Stimulated activated memory B cell treated with anti-CD40 and anti-IgM and Interleukin-4, amounts not matched to agents 10 μg/mL and 1 μg/mL and 100 μg/mL, for 72 hours (primary cell): ENCODE measurements at regions not wholly inside any gene's neighbourhood (a gene's known extent, or its start where the extent isn't known, plus 50 kb on each side); places are given as distances from the start of the nearest gene placed in this dataset.

Experiments used
- ATAC-seq: fragments of 150-1000 bp; cut with Tn5 transposase; 2 replicates; pipeline ENCODE4 v1.10.0; 2021
- H3K27ac Mint-ChIP-seq: one replicate; pipeline ENCODE4 v1.8.0; 2022; ENCODE audit warnings: mild to moderate bottlenecking, mixed read lengths
- H3K27me3 Mint-ChIP-seq: one replicate; pipeline ENCODE4 v1.8.0; 2022; ENCODE audit warnings: mixed read lengths
- H3K36me3 Mint-ChIP-seq: one replicate; pipeline ENCODE4 v1.8.0; 2022; ENCODE audit warnings: mixed read lengths
- H3K4me1 Mint-ChIP-seq: one replicate; pipeline ENCODE4 v1.8.0; 2022; ENCODE audit warnings: mixed read lengths
- H3K4me3 Mint-ChIP-seq: one replicate; pipeline ENCODE4 v1.8.0; 2022; ENCODE audit warnings: mild to moderate bottlenecking, moderate library complexity, mixed read lengths
- H3K9me3 Mint-ChIP-seq: one replicate; pipeline ENCODE4 v1.8.0; 2022; ENCODE audit warnings: mixed read lengths

- no peak for ATAC-seq
- H3K4me1 Mint-ChIP-seq: no peaks in the 10 kb centered on the region
- no peaks in the 10 kb centered on the region for H3K27me3 Mint-ChIP-seq
- H3K4me3 Mint-ChIP-seq: no peak overlapping the region
- H3K27ac Mint-ChIP-seq: no peak overlapping the region
- H3K9me3 Mint-ChIP-seq: peaks cover 8% of the 10 kb centered on the region
- H3K36me3 Mint-ChIP-seq: no peaks in the 10 kb centered on the region
Measured at GRCh38 chr1:217193151-217193550, 437.7 kb downstream of the GPATCH2 start.

- Mint-ChIP-seq H3K27me3 (no peaks in the 10 kb centered on the region), H3K4me3 (no peak overlapping the region), H3K36me3 (no peaks in the 10 kb centered on the region), H3K4me1 (no peaks in the 10 kb centered on the region), H3K9me3 (peaks cover 9% of the 10 kb centered on the region), H3K27ac (no peak overlapping the region)
- no peak for ATAC-seq
Measured at GRCh38 chr1:217191441-217191840, 439.4 kb downstream of the GPATCH2 start.

GRCh38 chr1:217190359-217190758 lies 440.5 kb downstream of the GPATCH2 start:
- no peak for ATAC-seq
- Mint-ChIP-seq H3K4me3 (no peak overlapping the region), H3K9me3 (peaks cover 8% of the 10 kb centered on the region), H3K36me3 (no peaks in the 10 kb centered on the region), H3K27me3 (no peaks in the 10 kb centered on the region), H3K4me1 (no peaks in the 10 kb centered on the region), H3K27ac (no peak overlapping the region)

- Mint-ChIP-seq H3K9me3 (peaks cover 8% of the 10 kb centered on the region), H3K36me3 (no peaks in the 10 kb centered on the region), H3K27me3 (no peaks in the 10 kb centered on the region), H3K4me3 (no peak overlapping the region), H3K4me1 (no peaks in the 10 kb centered on the region), H3K27ac (no peak overlapping the region)
- no peak for ATAC-seq
Measured at GRCh38 chr1:217189362-217189761, 441.5 kb downstream of the GPATCH2 start.

GRCh38 chr1:217188280-217189237 lies 442.3 kb downstream of the GPATCH2 start:
- Mint-ChIP-seq H3K4me1 (no peaks in the 10 kb centered on the region), H3K27me3 (no peaks in the 10 kb centered on the region), H3K36me3 (no peaks in the 10 kb centered on the region), H3K27ac (no peak overlapping the region), H3K9me3 (peaks cover 8% of the 10 kb centered on the region), H3K4me3 (no peak overlapping the region)
- no peak for ATAC-seq

- no peaks in the 10 kb centered on the region for H3K4me1 Mint-ChIP-seq
- no peak for ATAC-seq
- no peak overlapping the region for H3K27ac Mint-ChIP-seq
- H3K4me3 Mint-ChIP-seq: no peak overlapping the region
- H3K36me3 Mint-ChIP-seq: no peaks in the 10 kb centered on the region
- H3K27me3 Mint-ChIP-seq: no peaks in the 10 kb centered on the region
- peaks cover 8% of the 10 kb centered on the region for H3K9me3 Mint-ChIP-seq
Measured at GRCh38 chr1:217186664-217187063, 444.2 kb downstream of the GPATCH2 start.

- no peak overlapping the region for H3K4me3 Mint-ChIP-seq
- no peaks in the 10 kb centered on the region for H3K36me3 Mint-ChIP-seq
- no peak for ATAC-seq
- H3K4me1 Mint-ChIP-seq: no peaks in the 10 kb centered on the region
- H3K27ac Mint-ChIP-seq: no peak overlapping the region
- no peaks in the 10 kb centered on the region for H3K27me3 Mint-ChIP-seq
- H3K9me3 Mint-ChIP-seq: peaks cover 4% of the 10 kb centered on the region
Measured at GRCh38 chr1:217184854-217185253, 446.0 kb downstream of the GPATCH2 start.

GRCh38 chr1:217182992-217183391 lies 447.9 kb downstream of the GPATCH2 start:
- H3K4me3 Mint-ChIP-seq: no peak overlapping the region
- H3K27me3 Mint-ChIP-seq: no peaks in the 10 kb centered on the region
- no peak overlapping the region for H3K27ac Mint-ChIP-seq
- no peak for ATAC-seq
- H3K4me1 Mint-ChIP-seq: no peaks in the 10 kb centered on the region
- H3K9me3 Mint-ChIP-seq: peaks cover 4% of the 10 kb centered on the region
- H3K36me3 Mint-ChIP-seq: no peaks in the 10 kb centered on the region

- H3K27ac Mint-ChIP-seq: no peak overlapping the region
- H3K9me3 Mint-ChIP-seq: no peaks in the 10 kb centered on the region
- ATAC-seq: no peak
- H3K27me3 Mint-ChIP-seq: no peaks in the 10 kb centered on the region
- no peaks in the 10 kb centered on the region for H3K36me3 Mint-ChIP-seq
- H3K4me3 Mint-ChIP-seq: no peak overlapping the region
- H3K4me1 Mint-ChIP-seq: no peaks in the 10 kb centered on the region
Measured at GRCh38 chr1:217181756-217182155, 449.1 kb downstream of the GPATCH2 start.

- Mint-ChIP-seq H3K4me1 (no peaks in the 10 kb centered on the region), H3K36me3 (no peaks in the 10 kb centered on the region), H3K27ac (no peak overlapping the region), H3K9me3 (no peaks in the 10 kb centered on the region), H3K4me3 (no peak overlapping the region), H3K27me3 (no peaks in the 10 kb centered on the region)
- ATAC-seq: no peak
Measured at GRCh38 chr1:217181176-217181746, 449.6 kb downstream of the GPATCH2 start.

- Mint-ChIP-seq H3K36me3 (no peaks in the 10 kb centered on the region), H3K27me3 (no peaks in the 10 kb centered on the region), H3K27ac (no peak overlapping the region), H3K9me3 (no peaks in the 10 kb centered on the region), H3K4me1 (no peaks in the 10 kb centered on the region), H3K4me3 (no peak overlapping the region)
- ATAC-seq: no peak
Measured at GRCh38 chr1:217180443-217180842, 450.4 kb downstream of the GPATCH2 start.

- Mint-ChIP-seq H3K36me3 (no peaks in the 10 kb centered on the region), H3K4me1 (no peaks in the 10 kb centered on the region), H3K4me3 (no peak overlapping the region), H3K9me3 (peaks cover 2% of the 10 kb centered on the region), H3K27me3 (no peaks in the 10 kb centered on the region), H3K27ac (no peak overlapping the region)
- no peak for ATAC-seq
Measured at GRCh38 chr1:217164403-217164802, 441.2 kb upstream of the ESRRG start.

GRCh38 chr1:217153361-217153760 lies 430.1 kb upstream of the ESRRG start:
- Mint-ChIP-seq H3K27ac (no peak overlapping the region), H3K4me1 (no peaks in the 10 kb centered on the region), H3K36me3 (no peaks in the 10 kb centered on the region), H3K27me3 (no peaks in the 10 kb centered on the region), H3K9me3 (peaks cover 7% of the 10 kb centered on the region), H3K4me3 (no peak overlapping the region)
- no peak for ATAC-seq

GRCh38 chr1:217150366-217150765 lies 427.1 kb upstream of the ESRRG start:
- ATAC-seq: no peak
- Mint-ChIP-seq H3K27ac (no peak overlapping the region), H3K36me3 (no peaks in the 10 kb centered on the region), H3K4me1 (no peaks in the 10 kb centered on the region), H3K27me3 (no peaks in the 10 kb centered on the region), H3K4me3 (no peak overlapping the region), H3K9me3 (peaks cover 5% of the 10 kb centered on the region)

- Mint-ChIP-seq H3K4me3 (no peak overlapping the region), H3K36me3 (no peaks in the 10 kb centered on the region), H3K27me3 (no peaks in the 10 kb centered on the region), H3K4me1 (no peaks in the 10 kb centered on the region), H3K27ac (no peak overlapping the region), H3K9me3 (peaks cover 11% of the 10 kb centered on the region)
- no peak for ATAC-seq
Measured at GRCh38 chr1:217149791-217150190, 426.6 kb upstream of the ESRRG start.

- H3K27ac Mint-ChIP-seq: no peak overlapping the region
- H3K9me3 Mint-ChIP-seq: peaks cover 19% of the 10 kb centered on the region
Measured at GRCh38 chr1:217141711-217142110, 418.5 kb upstream of the ESRRG start.

More at GRCh38 chr1:217141711-217142110, 418.5 kb upstream of the ESRRG start:
- H3K36me3 Mint-ChIP-seq: no peaks in the 10 kb centered on the region
- no peak for ATAC-seq
- H3K4me1 Mint-ChIP-seq: no peaks in the 10 kb centered on the region
- peaks cover 47% of the 10 kb centered on the region for H3K27me3 Mint-ChIP-seq
- H3K4me3 Mint-ChIP-seq: no peak overlapping the region
